CD4-positive, alpha-beta T cell treated with Interleukin-1 beta for 1 hour (primary cell): ENCODE measurements at regions not wholly inside any gene's neighbourhood (a gene's known extent, or its start where the extent isn't known, plus 50 kb on each side); places are given as distances from the start of the nearest gene placed in this dataset.

ENCODE experiments used
- DNase-seq, 2 donors: peaks; one replicate each; pipeline ENCODE4 v3.0.0-alpha.2; 2020 to 2022

DNA sequence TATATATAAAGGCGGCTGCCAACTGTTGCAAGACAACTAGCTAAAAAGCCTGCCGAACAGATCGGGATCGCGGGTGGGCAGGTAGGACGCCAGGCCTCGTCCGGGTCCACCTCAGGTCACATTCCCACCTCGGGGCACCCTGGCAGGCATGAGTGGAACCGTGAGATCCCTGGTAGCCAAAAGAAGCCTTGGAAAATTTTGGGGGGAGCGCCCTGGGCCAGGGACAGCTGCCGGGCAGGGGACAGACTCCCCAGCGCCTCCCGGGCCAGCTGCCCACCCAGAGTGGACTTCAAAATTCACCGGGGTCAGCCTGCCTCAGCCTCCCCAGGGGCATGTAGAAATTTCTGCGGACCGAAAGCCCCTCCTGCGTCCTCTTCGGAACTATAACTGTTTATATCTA is 760.9 kb downstream of the KCNJ18 start:
- DNase-seq = no peak

DNA sequence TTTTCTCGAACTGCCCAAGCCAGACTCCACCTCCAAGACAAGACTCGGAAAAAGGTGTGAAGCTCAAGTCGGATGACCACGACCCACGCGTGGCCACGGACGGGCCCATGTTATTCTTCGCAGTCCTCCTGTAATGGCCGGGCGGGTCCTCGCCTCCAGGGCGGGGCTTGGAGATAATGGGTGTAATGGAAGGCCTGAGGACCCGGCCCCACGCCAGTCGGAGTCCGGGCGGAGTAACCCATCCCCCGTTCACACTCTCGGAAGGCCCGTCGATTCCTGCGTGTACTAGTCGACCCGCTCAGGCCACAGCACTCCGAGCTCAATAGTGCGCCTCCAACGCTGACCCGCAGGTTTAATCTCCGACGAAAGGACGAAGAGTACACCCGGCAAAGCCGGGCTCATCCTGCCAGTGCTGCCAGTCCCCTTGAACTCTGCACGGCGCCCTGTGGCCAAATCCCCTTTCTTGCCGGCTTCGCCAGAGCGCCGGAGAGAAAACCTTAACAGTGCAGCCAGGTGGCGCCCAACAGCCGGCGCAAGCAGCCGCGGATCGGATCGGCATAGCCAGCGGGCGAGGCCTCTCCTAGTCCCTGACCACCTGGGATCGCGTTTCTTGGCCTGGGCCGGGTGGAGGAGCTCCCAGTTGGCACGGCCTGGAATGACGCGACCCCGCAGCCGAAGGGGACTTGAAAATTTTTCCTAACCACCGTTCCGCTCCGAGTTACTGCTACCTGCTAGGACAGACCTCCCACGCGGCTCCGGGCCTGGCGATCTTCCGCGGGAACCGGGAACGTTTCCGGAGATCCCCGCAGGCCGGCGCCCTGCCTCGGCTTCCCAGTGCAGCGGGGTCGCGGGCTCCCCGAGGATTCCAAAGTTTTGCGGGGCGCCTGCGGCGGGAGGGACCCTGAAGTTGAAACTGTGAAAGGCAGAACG is 762.0 kb downstream of the KCNJ18 start:
- no peak for DNase-seq

DNA sequence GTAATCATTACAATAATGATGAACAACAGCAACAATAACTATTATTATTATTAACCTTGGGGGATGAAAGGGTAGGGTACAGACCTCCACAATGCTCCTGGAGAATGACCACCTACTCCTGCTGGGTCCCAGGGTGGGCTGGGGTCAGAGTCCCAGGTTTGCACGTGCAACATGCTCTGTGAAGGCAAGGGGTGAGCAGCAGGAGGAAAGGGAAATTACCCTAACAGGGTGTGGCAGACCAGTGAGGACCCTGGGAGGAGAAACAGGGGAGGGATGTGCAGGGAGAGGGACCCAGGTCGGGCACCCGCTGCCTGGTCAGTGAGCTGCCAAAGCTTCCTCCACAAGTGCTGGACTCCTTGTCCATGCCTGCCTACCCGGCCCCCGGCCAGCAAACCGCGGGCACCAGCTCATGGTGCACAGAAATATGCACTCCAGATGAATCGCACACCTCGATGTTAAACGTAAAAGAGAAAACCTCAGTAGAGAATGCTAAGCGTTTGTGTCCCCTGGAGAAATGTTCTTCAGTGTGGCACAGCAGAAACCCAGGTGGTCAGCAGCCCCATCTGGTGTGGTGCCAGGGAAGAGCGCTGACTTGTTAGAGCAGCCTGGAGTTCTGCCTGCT is 767.1 kb downstream of the KCNJ18 start:
- no peak for DNase-seq

DNA sequence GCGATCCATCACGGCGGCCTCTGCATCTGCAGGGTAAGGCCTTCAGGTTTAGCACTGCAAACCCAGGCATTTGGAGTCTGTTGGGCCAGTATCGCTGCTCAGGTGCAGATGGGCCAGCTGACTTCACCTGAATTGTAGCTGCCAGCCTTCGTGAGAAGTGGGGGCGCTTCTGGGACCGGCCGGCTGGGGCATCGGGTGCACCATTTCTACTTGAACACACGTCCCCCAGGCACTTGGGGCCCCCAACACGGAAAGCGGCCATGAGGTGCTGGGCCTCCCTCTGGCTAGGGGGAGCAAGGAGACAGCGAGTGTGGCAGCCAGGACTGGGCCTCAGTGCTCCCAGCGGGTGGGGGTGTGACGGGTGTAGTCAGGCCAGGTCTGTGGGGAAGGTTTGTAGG is 767.6 kb downstream of the KCNJ18 start:
- DNase-seq = no peak

DNA sequence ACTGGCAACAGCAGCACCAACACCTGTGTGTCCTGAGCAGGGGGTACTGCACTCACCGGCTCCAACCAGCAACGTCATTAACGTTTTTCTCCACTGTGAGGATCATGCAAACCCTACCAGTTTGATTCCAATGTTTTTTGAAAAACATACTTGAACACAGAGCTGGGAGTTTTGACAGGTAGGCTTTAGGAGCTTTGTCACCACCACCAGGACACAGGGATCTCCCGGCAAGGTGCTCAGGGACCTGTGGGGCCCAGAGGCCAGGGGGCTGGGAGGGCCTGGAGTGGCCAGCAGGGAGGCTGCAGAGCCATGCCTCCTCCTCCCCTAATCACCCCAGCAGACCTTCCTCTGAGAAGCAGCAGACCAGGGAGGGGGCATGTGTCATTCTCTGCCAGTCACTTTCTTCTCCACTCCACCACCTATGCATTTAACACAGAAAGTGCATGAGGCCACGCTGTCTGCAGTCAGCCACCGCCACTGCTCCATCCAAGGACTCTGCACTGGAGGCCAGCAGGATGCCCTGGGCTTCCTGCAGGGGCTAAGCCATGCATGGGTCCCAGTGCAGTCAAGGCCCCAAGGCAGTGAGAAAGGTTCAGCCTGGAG is 768.2 kb downstream of the KCNJ18 start:
- DNase-seq = no peak

DNA sequence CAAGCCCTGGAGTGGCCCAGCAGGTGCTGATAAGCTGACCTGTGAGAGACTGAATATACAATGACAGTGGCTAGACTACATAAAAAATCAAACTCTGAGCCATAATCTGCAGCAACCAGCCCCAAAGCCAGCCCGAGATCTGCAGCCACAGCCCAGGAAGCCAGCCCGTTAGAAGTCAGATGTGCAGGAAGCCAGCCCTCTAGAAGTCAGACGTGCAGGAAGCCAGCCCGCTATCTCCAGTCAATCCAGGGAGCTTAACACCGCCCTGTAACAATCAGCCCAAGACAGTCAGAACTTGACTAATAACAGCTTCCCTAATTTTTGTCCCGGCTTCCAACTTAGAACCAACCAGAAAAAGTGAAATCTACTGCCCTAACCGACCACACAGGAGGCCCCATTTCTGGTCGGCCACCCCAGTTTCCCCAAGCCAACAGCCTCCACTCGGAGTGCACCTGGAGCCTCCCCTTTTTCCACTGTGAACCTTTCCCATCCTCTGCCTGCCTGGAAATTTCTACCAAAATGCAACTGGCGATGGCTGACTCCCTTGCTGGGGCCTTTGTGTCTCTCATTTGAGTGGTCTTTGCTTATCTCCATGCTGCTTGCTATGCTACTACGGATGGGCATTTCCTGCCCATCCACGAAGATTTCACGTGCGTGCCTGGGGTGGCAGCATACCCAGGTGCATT is 769.3 kb downstream of the KCNJ18 start:
- DNase-seq = no peak

DNA sequence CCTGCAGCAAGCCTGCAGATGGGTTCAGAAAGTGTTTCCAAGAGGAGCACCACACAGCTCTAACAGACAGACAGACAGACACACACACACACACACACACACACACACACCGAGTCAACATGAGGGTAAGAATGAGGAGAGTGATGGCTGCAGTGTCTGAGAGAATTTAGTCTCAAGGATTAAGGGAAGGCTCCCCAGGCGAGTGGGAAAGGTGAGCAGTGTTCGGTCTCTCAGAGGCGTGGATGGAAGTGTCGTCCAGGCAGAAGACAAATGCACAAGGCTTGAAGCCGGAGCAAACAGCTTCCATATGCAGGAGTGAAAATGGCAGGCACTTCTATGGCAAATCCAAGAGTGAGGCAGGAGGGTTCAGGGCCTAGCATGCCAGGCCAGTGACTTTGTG is 770.1 kb downstream of the KCNJ18 start:
- DNase-seq = no peak

DNA sequence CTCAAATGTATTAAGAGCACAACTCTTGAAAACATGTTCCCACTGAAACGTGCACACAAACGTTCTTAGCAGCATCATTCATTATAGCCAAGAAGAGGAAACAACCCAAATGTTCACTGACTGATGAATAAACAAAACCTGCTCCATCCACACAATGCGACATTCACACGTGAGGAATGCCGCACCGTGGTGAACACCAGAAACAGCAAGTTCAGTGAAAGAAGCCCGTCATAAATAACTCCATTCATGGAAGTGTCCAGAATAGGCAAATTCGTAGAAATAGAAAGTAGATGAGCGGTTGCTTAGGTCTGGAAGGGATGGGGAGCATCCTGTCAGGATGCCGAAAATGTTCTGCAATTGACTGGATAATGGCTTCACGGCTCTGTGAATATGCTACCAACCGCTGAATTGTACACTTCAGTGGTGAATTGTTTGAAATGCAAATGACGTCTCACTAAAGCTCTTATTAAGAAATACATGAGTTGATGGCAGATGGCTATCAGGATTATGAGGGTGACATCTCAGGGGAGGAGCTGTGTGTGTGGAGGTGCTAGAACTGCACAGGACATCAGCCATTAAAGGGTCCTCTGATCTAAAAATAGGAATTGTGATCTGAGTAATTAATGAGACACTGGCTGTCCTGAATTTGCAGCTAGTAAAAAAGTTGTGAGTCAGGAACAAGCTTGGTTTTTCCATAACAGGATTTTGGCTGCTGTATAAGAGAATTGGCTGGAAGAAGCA is 771.0 kb downstream of the KCNJ18 start:
- no peak for DNase-seq

DNA sequence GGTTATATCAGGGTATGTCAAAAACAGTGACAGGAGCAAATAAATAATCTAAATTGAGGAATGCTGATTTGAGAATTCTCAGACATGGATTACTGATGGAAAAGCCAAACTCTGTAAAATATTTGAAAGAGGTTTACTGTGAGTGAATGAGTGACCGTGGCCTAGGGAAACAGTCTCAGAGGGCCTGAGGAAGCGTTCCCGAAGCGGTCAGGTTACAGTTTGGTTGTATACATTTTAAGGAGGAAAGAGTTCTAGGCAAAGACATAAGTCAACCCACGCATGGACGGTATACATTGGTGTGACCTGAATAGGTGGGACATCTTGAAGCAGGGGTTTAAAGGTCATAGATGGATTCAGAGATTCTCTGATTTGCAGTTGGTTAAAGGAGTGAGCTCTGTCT is 771.7 kb downstream of the KCNJ18 start:
- DNase-seq = no peak

DNA sequence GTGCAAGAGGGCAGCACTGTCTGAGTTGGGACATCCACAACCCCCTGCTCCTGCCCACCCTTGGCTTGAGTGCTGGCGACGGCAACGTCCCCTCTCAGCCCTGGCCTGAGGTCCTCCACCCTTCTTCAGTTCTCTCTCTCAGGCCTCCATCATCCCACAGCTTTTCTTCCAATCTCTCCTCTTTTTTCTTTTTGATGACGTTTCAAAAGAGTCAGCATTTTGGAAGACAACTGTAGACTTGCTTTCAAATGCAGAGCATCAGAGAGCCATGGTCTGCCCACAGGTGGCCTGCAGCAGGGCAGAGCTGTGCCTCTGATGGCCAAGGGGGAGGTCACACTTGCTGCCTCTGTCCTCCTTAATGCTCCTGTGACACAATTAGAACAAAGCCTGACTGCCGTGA is 775.4 kb downstream of the KCNJ18 start:
- no peak for DNase-seq

DNA sequence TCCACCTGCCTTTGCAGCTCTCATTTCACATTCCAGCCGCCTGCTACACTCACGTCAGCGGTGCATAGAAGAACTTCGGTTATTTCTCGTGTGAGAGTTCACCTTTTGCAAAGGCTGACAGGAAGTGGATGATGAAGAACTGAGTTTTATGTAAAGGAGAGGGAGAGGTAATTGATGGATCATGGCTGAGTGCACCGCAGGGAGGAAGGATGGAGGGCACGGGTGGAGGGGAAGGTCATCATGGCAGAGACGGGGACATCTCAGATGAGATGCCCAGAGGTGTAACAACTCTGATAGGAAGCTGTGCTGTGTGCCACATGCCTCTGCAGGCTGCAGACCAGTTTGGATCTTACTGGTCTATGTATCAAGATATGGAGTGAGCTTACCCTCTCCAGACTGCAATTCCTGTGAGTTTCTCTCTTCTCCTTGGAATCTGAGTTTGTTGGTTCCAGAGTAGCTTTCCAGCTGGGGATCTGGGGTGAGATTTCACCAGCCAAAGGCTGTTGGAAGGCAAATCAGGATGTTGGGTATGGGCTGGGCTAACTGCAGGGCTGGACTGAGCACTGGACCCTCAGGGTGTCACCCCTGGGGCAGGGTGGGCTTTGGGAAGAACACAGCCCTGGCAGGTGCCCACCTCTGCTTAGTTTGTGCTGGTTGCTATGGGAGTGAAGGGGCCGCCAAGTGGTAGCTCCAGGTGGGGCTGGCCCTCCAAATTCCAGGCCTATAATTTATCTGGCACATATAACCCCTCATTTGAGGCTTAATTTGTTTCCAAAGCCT is 777.0 kb downstream of the KCNJ18 start:
- DNase-seq = no peak

DNA sequence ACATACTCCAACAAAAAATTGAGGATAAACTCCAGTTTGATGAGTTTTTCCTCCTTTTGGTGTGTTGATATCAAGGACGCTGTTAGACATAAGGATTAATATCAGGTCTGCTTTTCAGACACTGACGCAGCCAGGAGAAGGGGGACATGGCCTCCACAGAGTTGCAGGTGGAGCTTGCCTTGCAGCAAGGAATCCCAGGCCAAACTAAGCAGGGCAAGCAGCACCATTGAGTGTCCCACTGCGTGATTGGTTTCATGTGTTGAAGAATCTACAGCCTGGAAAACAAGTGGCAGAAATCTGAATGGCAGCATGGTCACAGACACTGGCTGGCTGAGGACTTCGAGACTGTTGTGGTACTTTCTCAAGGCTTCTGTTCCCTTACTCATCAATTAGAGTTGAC is 777.6 kb downstream of the KCNJ18 start:
- no peak for DNase-seq

DNA sequence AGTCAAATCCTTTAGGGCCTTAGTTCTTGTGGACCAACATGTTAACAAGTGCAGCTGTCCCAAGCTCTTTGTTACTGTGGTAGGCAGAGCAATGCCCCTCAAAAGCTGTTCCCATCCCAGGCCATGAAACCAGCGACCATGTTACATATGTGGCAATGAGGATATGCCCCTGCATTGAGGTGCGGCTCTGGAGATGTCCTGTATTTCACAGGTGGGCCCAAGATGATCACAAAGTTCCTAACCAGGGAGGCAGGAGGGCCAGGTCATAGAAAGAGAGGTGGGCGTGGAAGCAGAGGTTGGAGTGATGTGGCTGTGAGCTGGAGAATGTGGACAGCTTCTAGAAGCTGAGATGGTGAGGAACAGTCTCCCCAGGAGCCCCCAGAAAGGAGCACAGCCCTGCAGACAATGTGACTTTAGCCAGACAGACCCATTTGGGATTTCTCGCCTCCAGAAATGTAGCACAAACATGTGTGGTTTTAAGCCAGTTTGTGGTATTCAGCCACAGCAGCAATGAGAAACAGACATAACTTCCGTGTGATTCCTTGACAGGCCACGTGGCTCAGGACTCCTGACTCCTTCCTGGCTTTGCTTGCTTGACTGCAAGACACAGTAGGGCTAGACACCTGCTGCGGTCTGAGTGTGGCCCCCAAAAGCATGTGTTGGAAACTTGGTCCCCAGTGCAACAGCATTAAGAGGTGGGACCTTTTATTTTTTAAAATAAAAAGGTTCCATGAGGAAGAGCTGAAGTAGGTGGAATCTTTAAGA is 778.3 kb downstream of the KCNJ18 start:
- DNase-seq = no peak

DNA sequence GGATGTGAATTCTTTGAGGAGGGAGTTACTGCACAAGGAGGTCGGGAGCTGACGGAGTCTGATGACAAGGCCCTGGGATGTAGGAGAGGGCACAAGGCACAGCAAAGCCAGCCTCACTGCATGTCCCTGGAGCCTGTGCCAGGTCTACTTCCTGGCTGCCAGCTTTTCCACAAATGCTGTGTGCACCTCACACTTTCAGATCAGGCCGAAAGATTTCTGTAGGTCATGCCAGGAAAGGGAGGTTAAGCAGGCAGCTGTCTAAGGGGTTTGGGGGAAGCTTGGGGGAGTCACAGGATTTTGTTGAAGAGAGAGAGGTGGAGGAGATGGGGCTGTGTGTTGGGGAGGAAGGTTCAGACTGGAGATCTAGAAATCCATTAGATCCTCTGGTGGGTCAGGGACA is 792.5 kb downstream of the KCNJ18 start:
- no peak for DNase-seq

DNA sequence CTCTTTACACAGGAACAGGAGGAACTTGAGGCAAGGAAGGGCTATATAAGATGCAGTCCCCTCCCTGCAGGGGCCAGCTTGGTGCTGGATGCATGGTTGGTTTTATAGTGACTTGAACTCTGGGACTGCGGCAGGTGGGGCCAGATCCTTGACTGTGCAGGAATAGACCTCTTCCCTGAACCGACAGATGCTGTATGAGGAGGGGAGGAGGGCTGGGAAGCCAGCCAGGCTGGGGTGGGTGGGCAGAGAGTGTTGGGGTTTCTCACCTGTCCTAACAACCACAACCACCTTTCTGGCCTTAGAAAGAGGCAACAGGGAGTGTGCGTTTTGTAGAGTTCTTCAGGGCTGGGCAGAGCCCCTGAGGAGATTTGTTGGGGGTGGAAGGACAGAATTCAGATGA is 798.1 kb downstream of the KCNJ18 start:
- DNase-seq = no peak

DNA sequence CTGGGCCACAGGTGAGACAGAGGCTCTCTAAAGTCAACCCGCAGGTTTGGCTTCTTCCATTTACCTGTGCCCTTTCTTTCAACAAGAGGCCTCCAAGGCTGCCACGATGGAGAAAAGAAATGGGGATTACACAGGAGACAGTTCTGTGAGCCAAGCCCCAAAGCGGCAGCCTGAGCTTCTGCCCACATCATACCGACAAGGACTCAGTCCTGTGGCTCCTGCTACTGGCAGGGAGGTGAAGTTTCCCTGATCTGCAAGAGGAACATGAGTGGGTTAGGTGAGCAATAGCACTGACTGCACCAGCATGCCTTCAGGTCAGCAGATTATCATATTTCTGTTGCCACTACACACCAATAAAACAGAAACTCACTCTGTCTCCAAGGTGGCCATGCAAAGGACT is 800.0 kb downstream of the KCNJ18 start:
- DNase-seq = no peak

DNA sequence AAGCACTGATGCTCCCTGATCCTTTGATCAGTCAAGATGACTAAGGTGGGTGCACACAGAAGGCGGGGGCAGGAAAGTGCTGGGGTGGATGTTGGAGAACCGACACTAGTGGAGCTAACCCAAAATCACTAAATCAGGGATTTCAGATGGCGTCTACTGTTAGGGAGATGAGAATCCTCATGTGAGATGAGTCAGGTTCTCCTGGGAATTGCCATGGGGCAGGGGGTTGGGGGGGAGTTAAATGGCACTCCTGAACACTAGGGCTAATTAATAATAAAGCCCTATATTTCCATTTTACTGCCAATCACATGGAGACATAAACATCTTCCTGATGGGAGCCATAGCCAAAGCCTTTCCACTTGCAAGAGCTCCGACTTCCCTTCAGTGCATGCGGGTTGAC is 804.1 kb downstream of the KCNJ18 start:
- DNase-seq = no peak

DNA sequence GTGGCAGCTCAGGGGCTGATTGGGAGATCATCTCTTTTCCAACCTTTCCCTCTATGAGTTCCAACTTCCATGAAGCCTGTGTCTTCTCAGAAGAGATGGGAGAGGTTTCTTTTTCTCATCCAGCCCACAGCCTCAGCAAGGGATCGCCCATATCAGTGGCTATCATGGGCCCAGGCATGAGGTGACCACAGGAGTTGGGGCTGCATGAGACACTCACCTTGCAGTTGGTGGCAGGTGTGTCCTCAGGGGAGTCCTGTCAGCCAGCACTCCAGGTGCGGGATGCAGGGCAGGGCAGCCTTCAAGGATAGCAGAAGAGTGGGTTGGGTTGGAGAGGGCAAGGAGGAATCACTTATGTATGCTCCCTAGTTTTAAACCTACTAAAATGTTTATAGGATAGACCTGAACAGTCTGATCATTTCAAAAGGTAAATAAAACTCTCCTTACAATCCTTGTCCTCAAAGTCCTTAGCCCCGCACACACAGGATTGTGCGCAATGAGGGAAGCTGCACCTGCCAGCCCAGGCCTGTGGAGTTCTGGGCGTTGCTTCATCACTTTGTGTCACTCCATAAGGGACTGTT is 811.1 kb downstream of the KCNJ18 start:
- DNase-seq = no peak

DNA sequence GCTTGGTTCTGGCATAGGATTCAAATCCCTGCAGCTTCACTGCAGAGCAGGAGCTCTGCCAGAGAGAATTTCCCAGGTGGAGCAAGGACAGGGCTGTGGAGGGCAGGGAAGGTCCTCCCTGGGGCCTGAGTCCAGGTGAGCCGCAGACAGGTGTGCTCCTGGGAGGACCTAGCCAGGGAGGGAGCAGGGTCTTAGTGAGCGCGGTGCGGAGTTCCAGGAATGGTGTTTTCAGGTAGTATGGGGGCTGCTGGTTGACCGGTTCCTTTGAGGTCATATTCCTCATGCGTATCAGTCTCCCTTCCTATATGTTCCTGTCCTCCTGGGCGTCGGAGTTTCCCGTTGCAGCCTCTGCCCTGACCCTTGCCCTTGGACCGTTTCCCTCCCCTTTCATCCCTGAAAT is 813.3 kb downstream of the KCNJ18 start:
- DNase-seq = no peak

DNA sequence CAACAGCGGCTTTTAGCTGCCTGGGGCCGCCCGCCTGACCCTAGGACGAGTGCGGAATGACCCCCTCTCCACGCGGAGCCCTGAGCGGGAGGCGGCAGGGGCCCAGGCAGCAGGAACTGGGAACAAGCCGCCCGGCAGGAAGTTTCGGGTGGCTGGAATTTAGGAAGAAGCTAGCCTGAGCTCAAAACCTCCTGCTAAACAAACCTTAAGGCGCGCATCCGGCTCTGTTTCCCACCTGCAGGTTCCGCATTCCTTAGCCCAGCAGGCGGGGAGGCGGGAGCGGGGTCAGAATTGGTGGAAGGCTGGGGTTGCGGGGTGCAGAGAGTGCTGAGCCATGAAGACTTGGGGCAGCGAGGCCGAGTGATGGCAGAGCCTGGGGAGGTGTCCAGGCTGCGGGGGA is 813.9 kb downstream of the KCNJ18 start:
- no peak for DNase-seq

DNA sequence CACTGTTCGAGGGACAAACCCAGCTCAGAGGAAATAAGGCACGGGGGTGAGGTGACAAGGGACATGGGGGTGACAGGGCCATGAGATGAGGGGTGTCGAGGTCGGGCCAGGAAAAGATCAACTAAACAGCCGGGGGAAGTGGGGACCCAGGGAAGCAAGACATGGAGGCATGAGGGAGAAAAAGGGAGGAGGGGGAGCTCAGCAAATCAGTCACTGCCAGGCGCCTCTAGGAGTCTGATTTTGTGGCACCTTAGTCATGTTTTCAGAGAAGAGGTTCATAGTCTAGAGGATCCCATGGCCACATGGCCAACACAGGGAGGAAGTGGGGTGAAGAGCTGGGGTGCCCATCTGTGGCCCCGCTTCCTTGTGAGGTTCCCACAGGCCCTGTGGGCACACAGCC is 814.5 kb downstream of the KCNJ18 start:
- no peak for DNase-seq
